ENCODE measurements at regions not wholly inside any gene's neighbourhood (a gene's known extent, or its start where the extent isn't known, plus 50 kb on each side); places are given as distances from the start of the nearest gene placed in this dataset.

DNA sequence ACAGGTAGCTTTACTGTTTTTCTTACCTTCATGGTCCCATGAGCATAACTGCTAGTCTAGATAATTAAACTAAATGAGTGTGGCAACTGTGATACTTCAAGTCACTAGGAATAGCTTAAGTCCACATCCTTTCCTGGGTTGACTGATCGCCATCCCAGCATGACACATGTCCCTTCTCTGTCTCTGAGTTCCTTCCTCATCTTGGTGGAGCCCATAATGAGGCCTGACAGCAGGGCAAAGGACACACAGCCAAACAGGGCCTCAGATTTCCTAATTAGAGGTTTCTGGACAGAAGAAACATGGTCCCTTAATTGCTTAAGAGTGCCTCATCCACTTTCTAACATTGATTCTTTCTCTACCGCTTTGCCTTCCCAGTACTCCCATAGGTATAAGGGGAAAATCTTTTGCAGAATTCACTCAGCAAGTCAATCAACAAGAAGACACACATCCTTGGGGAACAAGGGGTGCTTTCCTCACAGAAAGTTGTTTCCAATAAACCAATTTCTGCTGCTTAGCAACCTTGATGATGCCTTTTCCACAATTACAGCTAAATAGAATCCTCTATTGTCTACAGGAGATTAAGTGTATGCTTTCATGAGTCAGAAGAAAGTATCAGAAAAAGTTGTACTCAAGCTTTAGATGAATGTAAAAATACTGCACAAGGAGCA is 208.3 kb upstream of the SERP2 start:
- TF ChIP-seq, protein P1, sequence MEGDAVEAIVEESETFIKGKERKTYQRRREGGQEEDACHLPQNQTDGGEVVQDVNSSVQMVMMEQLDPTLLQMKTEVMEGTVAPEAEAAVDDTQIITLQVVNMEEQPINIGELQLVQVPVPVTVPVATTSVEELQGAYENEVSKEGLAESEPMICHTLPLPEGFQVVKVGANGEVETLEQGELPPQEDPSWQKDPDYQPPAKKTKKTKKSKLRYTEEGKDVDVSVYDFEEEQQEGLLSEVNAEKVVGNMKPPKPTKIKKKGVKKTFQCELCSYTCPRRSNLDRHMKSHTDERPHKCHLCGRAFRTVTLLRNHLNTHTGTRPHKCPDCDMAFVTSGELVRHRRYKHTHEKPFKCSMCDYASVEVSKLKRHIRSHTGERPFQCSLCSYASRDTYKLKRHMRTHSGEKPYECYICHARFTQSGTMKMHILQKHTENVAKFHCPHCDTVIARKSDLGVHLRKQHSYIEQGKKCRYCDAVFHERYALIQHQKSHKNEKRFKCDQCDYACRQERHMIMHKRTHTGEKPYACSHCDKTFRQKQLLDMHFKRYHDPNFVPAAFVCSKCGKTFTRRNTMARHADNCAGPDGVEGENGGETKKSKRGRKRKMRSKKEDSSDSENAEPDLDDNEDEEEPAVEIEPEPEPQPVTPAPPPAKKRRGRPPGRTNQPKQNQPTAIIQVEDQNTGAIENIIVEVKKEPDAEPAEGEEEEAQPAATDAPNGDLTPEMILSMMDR (IDR thresholded peaks at IDR 0.05; ENCODE audit: borderline replicate concordance, insufficient read depth, low read depth, low read length): no peak
- no peak overlapping the region for H3K4me3 ChIP-seq (ENCODE audit: low read depth, low read length)

DNA sequence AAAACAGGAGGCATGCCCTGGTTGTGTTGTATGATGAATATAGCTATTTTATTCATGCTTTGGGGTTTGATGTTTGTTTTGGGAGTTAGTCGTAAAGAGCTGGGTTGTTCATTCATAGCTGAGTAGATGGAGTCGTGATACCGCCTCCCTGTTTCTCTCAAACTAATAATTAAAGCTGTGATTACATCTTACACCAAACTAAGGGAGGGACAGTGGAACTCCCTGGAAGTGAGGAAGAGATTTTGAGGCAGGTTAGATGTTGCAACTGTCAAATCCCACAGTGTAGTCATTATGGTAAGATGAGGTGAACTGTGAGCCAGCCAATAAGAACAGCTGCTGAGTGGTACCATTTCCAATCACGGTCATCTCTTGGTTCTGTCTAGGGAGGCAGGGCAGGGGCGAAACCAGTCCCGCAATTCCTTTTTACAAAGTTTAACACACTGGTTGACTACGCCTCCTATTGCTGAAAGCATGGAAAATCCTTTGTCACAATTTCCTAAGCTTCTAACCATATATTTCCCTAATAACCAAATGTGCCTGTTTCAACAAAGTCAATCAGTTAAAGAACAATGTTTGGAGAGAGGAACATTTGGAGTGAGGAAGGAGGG is 207.6 kb upstream of the SERP2 start:
- H3K4me3 ChIP-seq (ENCODE audit: low read depth, low read length): no peak overlapping the region
- TF ChIP-seq, protein P1 (IDR thresholded peaks at IDR 0.05; ENCODE audit: borderline replicate concordance, insufficient read depth, low read depth, low read length): no peak

DNA sequence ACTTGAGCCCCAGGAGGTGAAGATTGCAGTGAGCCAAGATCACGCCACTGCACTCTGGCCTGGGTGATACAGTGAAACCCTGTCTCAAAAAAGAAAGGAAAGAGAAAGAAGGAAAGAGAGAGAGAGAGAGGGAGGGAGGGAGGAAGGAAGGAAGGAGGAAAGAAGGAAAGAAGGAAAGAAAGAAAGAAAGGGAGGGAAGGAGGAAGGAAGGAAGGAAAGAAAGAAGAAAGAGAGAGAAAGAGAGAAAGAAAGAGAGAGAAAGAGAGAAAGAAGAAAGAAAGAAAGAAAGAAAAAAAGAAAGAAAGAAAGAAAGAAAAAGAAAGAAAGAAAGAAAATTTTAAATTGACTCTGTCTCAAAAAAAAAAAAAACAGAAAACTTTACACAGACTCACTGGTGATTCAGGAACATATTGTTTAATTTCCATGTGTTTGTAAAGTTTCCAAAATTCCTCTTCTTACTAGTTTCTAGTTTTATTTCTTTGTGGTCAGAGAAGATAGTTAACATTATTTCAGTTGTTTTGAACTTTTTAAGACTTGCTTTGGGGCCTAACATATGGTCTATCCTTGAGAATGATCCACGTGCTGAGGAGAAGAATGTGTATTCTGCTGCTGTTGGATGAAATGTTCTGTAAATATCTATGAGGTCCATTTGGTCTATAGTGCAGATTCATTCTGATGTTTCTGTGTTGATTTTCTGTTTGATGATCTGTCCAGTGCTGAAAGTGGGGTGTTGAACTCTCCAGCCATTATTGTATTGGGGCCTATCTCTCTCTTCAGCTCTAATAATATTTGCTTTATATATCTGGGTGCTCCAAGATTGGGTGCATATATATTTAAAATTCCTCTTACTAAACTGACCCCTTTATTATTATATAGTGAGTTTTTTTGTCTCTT is 204.4 kb upstream of the SERP2 start:
- TF ChIP-seq, protein P1 (IDR thresholded peaks at IDR 0.05; ENCODE audit: borderline replicate concordance, insufficient read depth, low read depth, low read length): no peak
- no peak overlapping the region for H3K4me3 ChIP-seq (ENCODE audit: low read depth, low read length)

DNA sequence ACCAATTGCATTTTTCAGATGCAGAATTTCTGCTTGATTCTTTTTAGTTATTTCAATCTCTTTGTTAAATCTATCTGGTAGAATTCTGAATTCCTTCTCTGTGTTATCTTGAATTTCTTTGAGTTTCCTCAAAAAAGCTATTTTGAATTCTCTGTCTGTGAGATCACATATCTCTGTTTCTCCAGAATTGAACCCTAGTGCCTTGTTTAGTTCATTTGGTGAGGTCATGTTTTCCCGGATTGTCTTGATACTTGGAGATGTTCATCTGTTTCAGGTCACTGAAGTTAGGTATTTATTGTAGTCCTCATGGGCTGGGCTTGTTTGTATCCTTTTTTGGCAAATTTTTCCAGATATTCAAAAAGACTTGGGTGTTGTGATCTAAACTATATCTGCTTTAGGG is 202.9 kb upstream of the SERP2 start:
- TF ChIP-seq, protein P1 (IDR thresholded peaks at IDR 0.05; ENCODE audit: borderline replicate concordance, insufficient read depth, low read depth, low read length): no peak

DNA sequence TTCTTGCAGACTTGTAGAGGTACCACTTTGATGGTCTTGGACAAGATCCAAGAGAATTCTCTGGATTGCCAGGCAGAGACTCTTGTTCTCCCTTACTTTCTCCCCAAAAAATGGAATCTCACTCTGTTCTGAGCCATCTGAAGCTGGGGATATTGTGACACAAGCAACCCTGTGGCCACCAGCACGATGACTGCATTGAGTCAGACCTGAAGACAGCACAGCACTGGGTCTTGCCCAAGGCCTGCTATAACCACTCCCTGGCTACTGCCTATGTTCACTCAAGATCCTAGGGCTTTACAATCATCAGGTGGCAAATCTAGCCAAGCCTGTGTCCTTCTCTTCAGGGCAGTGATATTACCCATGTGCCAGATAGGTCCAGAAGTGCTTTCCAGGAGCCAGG is 202.5 kb upstream of the SERP2 start:
- H3K4me3 ChIP-seq (ENCODE audit: low read depth, low read length): no peak overlapping the region
- TF ChIP-seq, protein P1 (IDR thresholded peaks at IDR 0.05; ENCODE audit: borderline replicate concordance, insufficient read depth, low read depth, low read length): no peak

More for the DNA sequence above, 202.9 kb upstream of the SERP2 start:
- H3K4me3 ChIP-seq (ENCODE audit: low read depth, low read length): no peak overlapping the region

DNA sequence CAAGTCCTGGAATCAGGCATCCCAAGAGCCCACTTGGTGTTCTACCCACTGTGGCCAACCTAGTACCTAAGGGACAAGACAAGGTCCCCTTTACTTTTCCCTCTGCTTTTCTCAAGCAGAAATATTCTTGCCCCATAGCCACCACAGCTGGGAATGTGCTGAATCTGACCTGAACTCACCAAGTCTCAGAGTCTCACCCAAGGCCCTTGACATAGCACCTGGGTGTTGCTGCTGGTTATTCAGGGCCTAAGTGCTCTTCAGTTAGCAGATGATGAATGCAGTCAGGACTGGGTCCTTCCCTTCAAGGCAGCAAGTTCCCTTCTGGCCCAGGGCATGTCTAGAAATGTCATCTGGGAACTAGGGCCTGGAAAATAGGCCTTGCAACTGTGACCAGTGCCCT is 201.8 kb upstream of the SERP2 start:
- TF ChIP-seq, protein P1 (IDR thresholded peaks at IDR 0.05; ENCODE audit: borderline replicate concordance, insufficient read depth, low read depth, low read length): no peak
- H3K4me3 ChIP-seq (ENCODE audit: low read depth, low read length): no peak overlapping the region
